ENCODE measurements at regions not wholly inside any gene's neighbourhood (a gene's known extent, or its start where the extent isn't known, plus 50 kb on each side); places are given as distances from the start of the nearest gene placed in this dataset.

DNA sequence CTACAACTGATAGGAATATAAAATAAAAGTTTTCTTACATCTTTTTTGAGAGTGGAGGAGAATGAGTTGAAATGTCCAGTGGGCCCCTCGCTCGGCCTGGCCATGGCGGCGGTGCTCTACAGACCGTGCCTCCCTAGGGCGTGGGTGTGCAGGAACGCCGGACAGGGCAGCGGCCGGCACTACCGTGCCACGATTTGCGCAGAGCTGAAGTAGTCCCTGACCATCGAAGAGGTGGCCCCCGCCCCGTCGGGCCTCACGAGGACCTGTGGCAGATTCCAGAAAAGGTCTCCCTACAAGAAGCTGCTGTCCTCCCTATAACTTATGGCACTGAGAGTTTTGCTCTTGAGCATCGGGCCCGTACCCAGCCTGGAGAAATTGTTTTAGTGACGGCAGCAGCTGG is 228.9 kb upstream of the ARHGAP24 start:
- no peak for DNase-seq (ENCODE audit: low read depth)
- H3K4me3 ChIP-seq (ENCODE audit: low read depth, low read length), result no peak overlapping the region
- TF ChIP-seq, protein P1, sequence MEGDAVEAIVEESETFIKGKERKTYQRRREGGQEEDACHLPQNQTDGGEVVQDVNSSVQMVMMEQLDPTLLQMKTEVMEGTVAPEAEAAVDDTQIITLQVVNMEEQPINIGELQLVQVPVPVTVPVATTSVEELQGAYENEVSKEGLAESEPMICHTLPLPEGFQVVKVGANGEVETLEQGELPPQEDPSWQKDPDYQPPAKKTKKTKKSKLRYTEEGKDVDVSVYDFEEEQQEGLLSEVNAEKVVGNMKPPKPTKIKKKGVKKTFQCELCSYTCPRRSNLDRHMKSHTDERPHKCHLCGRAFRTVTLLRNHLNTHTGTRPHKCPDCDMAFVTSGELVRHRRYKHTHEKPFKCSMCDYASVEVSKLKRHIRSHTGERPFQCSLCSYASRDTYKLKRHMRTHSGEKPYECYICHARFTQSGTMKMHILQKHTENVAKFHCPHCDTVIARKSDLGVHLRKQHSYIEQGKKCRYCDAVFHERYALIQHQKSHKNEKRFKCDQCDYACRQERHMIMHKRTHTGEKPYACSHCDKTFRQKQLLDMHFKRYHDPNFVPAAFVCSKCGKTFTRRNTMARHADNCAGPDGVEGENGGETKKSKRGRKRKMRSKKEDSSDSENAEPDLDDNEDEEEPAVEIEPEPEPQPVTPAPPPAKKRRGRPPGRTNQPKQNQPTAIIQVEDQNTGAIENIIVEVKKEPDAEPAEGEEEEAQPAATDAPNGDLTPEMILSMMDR (IDR thresholded peaks at IDR 0.05; ENCODE audit: control insufficient read depth, extremely low read depth, insufficient read depth), result no peak

DNA sequence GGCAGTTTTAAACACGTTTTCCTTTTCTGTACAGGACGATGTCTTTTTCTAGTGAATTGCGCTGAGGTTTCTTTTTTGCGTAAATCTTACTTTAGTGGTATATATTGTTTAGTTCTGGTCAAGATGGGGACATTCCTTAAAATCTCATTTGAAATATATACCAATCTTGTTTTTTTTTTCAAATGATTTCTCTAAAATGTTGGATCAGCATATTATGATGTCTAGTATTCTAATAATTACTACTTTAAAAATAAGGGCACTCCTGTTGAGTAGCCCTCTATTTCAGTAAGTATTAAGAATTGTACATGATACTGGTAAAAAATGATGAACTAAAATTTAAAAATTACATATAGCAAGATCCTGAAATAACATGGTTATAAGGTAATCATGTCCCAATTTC is 224.1 kb upstream of the ARHGAP24 start:
- no peak overlapping the region for H3K4me3 ChIP-seq (ENCODE audit: low read depth, low read length)
- TF ChIP-seq, protein P1 (IDR thresholded peaks at IDR 0.05; ENCODE audit: control insufficient read depth, extremely low read depth, insufficient read depth), result no peak
- no peak for DNase-seq (ENCODE audit: low read depth)

DNA sequence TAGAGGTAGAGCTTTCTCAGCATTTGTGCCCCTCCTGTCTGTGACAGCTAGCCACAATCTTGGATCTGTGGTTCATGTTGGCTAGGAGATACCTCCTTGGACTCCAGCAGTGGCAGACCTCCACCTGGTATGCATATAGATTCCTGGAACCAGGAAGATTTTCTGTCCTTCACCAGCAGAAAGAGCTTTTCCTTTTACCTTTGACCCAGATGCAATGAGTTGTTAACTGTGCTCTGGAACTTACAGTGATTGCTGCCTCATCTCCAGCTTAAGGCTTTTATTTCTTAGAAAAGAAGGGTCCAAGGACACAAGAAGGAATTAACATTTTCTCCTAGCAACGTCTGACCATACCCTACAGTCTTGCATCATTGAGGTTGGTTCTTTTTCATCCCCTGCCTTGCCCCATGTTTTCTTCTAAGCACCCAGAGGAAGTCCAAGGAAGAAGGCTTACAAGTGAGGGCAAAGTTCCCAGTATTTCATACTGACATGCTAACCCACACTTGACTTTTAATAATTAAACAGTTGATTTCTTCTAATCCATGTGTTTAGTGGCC is 217.1 kb upstream of the ARHGAP24 start:
- TF ChIP-seq, protein P1 (IDR thresholded peaks at IDR 0.05; ENCODE audit: control insufficient read depth, extremely low read depth, insufficient read depth), result no peak
- DNase-seq (ENCODE audit: low read depth), result no peak

DNA sequence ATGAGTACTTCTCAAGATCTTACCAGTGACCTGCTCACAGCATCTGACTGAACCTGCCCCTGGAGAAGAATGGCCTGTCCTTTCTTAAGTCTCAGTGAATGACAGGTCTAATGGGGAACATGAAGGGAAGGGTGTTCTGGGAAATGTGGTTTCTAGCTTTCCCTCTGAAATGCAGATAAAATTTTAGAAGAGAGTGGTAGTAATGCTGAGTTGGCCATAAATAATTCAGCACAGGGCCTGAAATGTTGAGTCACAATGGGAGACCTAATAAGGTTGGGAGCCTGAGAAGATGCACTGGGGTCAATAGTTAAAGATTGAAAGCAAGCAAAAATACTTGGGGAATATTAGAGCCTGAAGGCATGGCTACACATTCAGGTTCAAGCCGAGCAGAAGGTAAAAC is 214.9 kb upstream of the ARHGAP24 start:
- TF ChIP-seq, protein P1 (IDR thresholded peaks at IDR 0.05; ENCODE audit: control insufficient read depth, extremely low read depth, insufficient read depth), result no peak
- DNase-seq (ENCODE audit: low read depth), result no peak
- H3K4me3 ChIP-seq (ENCODE audit: low read depth, low read length), result no peak overlapping the region

More for the DNA sequence above, 217.1 kb upstream of the ARHGAP24 start:
- H3K4me3 ChIP-seq (ENCODE audit: low read depth, low read length), result no peak overlapping the region

DNA sequence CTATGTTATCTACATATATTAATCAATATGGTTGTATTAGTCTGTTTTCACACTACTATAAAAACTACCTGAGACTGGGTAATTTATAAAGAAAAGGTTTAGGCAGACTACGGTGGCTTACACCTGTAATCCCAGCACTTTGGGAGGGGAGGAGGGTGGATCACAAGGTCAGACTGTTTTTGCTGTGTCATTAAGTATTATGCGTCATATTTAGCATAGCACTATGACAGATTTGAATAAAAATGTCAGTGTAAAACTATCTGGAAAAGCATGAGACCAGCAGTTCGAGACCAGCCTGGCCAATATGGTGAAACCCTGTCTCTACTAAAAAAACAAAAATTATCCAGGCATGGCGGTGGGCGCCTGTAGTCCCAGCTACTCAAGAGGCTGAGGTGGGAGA is 209.7 kb upstream of the ARHGAP24 start:
- no peak overlapping the region for H3K4me3 ChIP-seq (ENCODE audit: low read depth, low read length)
- TF ChIP-seq, protein P1 (IDR thresholded peaks at IDR 0.05; ENCODE audit: control insufficient read depth, extremely low read depth, insufficient read depth), result no peak
- DNase-seq (ENCODE audit: low read depth), result no peak

DNA sequence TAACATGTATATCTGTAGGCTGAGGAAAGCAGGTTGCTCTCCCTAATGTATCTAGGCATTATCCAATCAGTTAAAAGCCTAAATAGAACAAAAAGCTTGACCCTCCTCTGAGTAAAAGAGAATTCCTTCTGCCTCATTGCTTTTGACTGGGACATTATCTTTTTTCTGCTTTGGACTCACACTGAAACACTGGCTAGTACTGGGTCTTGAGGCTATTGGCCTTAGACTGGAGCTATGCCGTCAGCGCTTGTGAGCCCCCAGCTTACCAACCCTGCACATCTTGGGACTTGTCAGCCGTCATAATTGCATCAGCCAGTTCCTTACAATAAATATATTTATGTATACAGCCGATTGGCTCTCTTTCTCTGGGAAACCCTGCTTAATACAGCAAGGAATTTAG is 206.8 kb upstream of the ARHGAP24 start:
- H3K4me3 ChIP-seq (ENCODE audit: low read depth, low read length), result no peak overlapping the region
- DNase-seq (ENCODE audit: low read depth), result no peak
- TF ChIP-seq, protein P1 (IDR thresholded peaks at IDR 0.05; ENCODE audit: control insufficient read depth, extremely low read depth, insufficient read depth), result no peak

DNA sequence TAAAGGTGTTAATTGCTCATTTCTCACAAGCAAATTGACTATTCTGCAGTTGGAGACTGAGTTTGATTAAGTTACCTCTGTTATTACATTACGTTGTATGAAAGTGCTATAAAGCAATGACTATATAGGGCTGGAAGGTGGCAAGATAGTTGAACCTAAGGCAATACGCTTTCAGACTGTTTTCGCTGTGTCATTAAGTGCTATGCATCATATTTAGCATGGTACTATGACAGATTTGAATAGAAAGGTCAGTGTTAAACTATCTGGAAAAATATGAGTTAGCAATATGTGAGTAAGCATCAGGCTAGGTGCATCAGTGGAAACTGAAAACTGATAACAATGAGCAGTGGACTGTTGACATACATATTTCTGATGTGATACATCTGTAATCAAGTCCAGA is 206.0 kb upstream of the ARHGAP24 start:
- no peak for DNase-seq (ENCODE audit: low read depth)
- no peak overlapping the region for H3K4me3 ChIP-seq (ENCODE audit: low read depth, low read length)
- TF ChIP-seq, protein P1 (IDR thresholded peaks at IDR 0.05; ENCODE audit: control insufficient read depth, extremely low read depth, insufficient read depth), result no peak

Data from LNCaP clone FGC (cell line).